NCI-H748 (cell line): ENCODE measurements at regions not wholly inside any gene's neighbourhood (a gene's known extent, or its start where the extent isn't known, plus 50 kb on each side); places are given as distances from the start of the nearest gene placed in this dataset.
A peak's percentile ranks its signal among the peaks of the same experiment; 100 is the strongest.
"Not testable (repeated sequence)": the region's sequence is repeated elsewhere in the genome, so short reads cannot be mapped to it uniquely, and the experiment has no call there.

Experiments
- DNase-seq: peaks from one replicate; lab custom pipeline; 2025; ENCODE audit not compliant: unreplicated experiment; lab: John Stamatoyannopoulos, UW

GRCh38 chr15:19944261-19944888 is 597.2 kb downstream of the GOLGA6L6 start:
- DNase-seq: peak; percentile 43

DNA sequence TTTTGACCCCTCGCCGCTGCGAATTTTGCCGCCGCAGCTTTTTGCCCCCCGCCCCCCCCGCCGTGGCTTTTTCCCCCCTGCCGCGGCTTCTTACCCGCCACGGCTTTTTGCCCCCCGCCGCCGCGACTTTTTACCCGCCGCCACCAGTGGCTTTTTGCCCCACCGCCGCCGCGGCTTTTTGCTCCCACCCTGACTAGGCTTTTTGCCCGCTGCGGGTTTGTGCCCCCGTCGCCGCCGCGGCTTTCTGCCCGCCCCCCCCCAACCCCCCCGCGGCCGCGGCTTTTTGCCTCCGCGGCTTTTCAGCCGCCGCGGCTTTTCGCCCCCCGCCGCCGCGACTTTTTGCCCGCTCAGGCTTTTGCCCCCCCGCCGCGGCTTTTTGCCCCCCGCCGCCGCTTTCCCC is 598.1 kb downstream of the GOLGA6L6 start:
- no peak for DNase-seq

GRCh38 chr15:19903281-19903680 is 638.3 kb downstream of the GOLGA6L6 start:
- DNase-seq: not testable (repeated sequence)

DNA sequence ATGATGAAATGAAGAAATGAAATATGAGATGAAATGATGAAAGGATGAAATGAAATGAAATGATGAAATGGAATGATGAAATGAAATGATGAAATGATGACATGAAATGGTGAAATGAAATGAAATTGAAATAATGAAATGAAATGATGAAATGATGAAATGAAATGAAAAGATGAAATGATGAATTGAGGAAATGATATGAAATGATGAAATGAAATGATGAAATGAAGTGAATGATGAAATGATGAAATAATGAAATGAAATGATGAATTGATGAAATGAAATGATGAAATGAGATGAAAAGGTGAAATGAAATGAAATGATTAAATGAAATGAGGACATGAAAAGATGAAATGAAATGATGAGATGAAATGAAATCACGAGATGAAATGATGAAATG is 639.2 kb downstream of the GOLGA6L6 start:
- DNase-seq: not testable (repeated sequence)

DNA sequence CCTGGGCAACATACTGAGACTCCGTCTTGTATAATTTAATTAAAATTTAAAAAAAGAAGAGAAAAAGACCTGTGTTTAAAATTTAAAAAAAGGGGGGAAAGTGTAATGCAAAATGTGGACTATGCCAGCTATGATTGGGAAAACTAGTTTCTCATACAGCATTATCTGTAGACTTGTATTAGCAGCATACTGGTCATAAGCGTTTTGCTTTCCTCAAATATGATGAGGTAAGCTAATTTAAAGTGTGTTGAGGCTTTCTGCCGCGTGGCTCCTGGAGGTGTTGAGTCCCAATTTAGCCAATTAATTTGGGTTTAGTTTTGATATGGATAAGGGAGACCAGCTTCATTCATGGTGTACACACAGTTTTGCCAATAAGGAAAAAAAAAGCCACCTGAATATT is 640.2 kb downstream of the GOLGA6L6 start:
- DNase-seq: not testable (repeated sequence)

- peak; percentile 3 for DNase-seq
These were observed 642.4 kb downstream of the GOLGA6L6 start for GRCh38 chr15:19899021-19899824.

DNA sequence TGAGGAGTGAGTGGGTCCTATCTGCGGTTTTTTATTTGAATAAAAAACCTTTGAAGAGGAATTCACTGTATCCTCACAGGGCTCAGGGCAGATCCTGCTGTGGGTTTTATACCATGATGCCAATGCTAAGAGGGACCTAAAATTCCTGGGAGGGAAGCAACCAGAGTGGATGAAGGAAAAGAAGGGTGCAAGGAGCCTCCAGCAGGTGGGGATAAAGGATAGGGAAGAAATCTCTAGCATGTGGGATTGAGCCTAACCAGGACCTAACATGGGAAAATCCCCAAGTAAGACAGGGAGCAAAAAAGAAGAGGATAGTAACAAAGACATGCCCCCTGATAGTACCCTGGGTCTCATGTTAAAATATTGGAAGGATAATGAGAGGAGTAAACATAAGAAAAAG is 652.8 kb downstream of the GOLGA6L6 start:
- not testable (repeated sequence) for DNase-seq

GRCh38 chr15:19844061-19844460 is 697.5 kb downstream of the GOLGA6L6 start:
- not testable (repeated sequence) for DNase-seq
